ENCODE measurements at regions not wholly inside any gene's neighbourhood (a gene's known extent, or its start where the extent isn't known, plus 50 kb on each side); places are given as distances from the start of the nearest gene placed in this dataset.

GRCh38 chr5:118651002-118651401 lies 337.3 kb downstream of the DTWD2 start:
- POLR2A ChIA-PET: no interaction called here

DNA sequence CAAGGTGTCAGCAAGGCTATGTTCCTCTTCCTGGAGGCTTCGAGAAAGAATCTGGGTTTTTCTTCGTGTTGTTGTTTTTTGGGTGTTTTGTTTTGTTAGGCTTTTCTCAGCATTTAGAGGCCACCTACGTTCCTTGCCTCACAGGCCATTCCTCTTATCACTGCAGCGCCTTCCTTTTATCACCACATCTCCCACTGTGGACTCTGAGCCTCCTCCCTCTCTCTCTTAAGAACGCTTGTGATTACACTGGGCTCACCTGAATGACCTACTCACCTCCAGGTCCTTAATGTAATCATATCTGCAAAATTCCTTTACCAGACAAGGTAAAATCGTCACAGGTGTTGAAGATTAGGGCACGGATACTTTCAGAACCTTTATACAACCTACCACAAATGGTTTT lies 340.8 kb downstream of the DTWD2 start:
- CTCF ChIA-PET: no interaction called here
- no peak for DNase-seq (ENCODE audit: extremely low spot score)
- POLR2A ChIA-PET: no interaction called here
- TF ChIP-seq, protein P1, sequence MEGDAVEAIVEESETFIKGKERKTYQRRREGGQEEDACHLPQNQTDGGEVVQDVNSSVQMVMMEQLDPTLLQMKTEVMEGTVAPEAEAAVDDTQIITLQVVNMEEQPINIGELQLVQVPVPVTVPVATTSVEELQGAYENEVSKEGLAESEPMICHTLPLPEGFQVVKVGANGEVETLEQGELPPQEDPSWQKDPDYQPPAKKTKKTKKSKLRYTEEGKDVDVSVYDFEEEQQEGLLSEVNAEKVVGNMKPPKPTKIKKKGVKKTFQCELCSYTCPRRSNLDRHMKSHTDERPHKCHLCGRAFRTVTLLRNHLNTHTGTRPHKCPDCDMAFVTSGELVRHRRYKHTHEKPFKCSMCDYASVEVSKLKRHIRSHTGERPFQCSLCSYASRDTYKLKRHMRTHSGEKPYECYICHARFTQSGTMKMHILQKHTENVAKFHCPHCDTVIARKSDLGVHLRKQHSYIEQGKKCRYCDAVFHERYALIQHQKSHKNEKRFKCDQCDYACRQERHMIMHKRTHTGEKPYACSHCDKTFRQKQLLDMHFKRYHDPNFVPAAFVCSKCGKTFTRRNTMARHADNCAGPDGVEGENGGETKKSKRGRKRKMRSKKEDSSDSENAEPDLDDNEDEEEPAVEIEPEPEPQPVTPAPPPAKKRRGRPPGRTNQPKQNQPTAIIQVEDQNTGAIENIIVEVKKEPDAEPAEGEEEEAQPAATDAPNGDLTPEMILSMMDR (IDR thresholded peaks at IDR 0.05; ENCODE audit: control extremely low read depth, extremely low read depth, low read depth, missing control alignments): no peak

More at GRCh38 chr5:118651002-118651401, 337.3 kb downstream of the DTWD2 start:
- TF ChIP-seq, protein P1 (IDR thresholded peaks at IDR 0.05; ENCODE audit: control extremely low read depth, extremely low read depth, low read depth, missing control alignments): no peak
- CTCF ChIA-PET: no interaction called here
- DNase-seq (ENCODE audit: extremely low spot score): no peak

DNA sequence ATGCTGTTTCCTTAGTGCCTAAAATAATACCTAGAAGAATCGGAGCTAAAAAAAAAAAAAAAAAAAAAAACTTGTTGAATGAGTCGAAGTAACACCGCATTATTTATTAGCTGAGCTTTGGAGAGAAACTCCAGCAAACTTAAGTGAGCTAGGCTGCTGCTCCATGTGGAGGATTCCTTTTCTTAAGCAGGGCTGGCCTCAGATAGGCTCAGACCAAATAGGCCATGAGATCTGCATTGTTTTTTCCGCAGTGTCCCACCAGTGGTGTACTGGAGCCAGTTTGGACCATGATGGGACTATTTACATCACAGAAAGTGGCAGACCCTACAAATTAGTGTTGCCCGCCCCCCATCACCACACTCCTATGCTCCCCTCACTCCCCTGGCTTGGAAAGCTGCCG lies 341.4 kb downstream of the DTWD2 start:
- ChIA-PET CTCF (no interaction called here), POLR2A (no interaction called here)
- no peak for DNase-seq (ENCODE audit: extremely low spot score)
- TF ChIP-seq, protein P1 (IDR thresholded peaks at IDR 0.05; ENCODE audit: control extremely low read depth, extremely low read depth, low read depth, missing control alignments): no peak

DNA sequence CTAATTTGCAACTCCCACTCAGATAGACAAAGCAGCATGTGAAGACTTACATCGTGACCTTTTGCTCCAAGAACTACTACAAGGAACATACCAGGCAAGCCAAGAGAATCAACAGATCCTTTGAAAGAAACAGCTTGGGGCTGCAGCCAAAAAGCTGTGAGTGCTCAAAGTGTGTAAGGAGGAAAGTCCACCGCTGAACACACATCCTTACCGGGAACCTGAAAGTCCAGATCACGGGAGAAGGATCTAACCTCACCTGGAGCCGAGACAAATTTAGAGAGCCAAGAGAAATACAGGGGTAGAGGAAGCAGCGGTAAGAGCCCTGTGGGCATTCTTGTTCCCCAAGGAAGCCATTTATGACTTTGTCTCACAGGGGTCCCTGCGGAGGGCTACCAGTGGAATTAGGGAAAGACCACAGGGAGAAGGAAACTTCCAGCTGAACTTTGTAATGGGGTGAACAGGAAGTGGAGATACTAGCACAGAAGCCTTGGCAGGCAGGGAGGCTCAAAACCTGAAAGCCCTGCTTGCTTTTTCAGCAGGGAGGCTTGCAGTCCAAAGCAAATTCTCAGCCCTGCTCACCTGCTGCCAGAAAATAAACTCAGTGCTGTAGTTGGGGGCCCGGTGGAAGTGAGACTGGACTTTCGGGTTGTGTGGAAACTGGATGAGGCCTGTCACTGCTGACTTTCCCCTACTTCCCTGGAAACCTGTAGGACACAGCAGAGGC lies 350.2 kb downstream of the DTWD2 start:
- TF ChIP-seq, protein P1 (IDR thresholded peaks at IDR 0.05; ENCODE audit: control extremely low read depth, extremely low read depth, low read depth, missing control alignments): no peak

DNA sequence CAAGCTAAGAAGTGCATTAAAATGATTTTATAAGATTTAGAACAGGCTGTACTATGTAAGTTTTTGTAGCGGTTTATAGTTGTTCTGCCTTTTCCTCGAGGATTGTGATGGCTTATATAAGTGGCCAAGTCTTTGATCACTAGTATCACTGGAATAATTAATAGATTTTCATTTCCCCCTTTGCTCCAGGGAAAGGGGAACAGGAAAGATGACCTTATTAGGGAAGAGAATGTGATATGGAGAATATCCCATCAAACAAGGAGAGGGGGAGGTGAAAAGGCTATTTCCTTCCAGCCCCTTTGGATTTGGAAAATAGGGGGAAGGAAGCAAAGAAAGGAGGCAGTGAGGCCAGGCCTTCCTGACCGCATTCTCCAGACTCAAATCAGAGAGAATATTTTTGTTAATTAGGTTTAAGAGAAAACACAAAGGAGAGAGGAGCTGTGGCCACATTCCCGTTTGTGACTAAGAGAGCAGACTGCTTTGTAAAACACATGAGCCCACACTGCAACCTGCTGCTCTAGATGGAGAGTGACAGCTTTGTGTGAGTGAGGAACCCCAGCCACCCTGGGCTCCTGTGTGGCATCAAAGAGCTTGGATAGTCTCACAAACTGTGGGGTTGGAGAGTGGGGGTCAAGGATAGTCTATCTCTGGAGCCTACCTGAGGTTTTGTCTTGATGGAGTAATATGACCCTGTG lies 359.5 kb downstream of the DTWD2 start:
- TF ChIP-seq, protein P1 (IDR thresholded peaks at IDR 0.05; ENCODE audit: control extremely low read depth, extremely low read depth, low read depth, missing control alignments): no peak
- ChIA-PET CTCF (interaction anchor here (1.1 to 1.6 kb wide), 2 partner anchors 11 to 12 kb away, joined by 3 read pairs; no protein-coding TSS in a partner anchor), POLR2A (no interaction called here)
- no peak for DNase-seq (ENCODE audit: extremely low spot score)

More for the DNA sequence above, 350.2 kb downstream of the DTWD2 start:
- ChIA-PET POLR2A (no interaction called here), CTCF (no interaction called here)
- no peak for DNase-seq (ENCODE audit: extremely low spot score)

DNA sequence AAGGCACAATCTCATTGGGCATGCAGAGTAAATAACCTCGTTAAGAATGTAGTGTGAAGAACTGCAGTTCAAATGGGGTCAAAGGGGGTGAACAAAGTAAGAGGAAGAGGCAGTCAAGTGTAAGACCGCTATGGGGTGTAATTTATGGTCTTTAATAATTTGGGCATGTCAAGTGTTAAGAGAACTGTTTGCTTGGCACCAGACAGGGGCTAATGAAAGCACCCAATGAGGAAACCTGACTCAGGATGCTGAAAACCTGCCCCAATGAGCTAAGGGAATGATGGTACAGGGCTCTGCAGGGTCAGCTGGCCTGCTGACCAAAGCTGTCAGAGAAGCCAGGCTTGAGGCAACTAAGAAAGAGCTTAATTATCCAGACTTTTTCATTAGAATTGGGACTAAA lies 368.1 kb downstream of the DTWD2 start:
- ChIA-PET CTCF (interaction anchor here (1.0 to 1.9 kb wide), 2 partner anchors 9 to 16 kb away, joined by 3 to 4 read pairs; no protein-coding TSS in a partner anchor), POLR2A (no interaction called here)
- TF ChIP-seq, protein P1 (IDR thresholded peaks at IDR 0.05; ENCODE audit: control extremely low read depth, extremely low read depth, low read depth, missing control alignments): no peak
- no peak for DNase-seq (ENCODE audit: extremely low spot score)
